GM23338 (cell line): ENCODE measurements at regions not wholly inside any gene's neighbourhood (a gene's known extent, or its start where the extent isn't known, plus 50 kb on each side); places are given as distances from the start of the nearest gene placed in this dataset.
"Not testable (repeated sequence)": the region's sequence is repeated elsewhere in the genome, so short reads cannot be mapped to it uniquely, and the experiment has no call there.

ENCODE experiments used
- ATAC-seq: fragments of 200-7000 bp; cut with Tn5 transposase; 3 replicates; pipeline ENCODE4 v1.9.1; 2020
- DNase-seq: peaks from one replicate; pipeline ENCODE4 v3.0.0-alpha.2; 2015; ENCODE audit warnings: low spot score
- H2AFZ ChIP-seq: fragments of 200-600 bp; sonication (generic); 2 replicates; pipeline ENCODE4 v1.8.0; 2016; ENCODE audit warnings: antibody characterized with exemption, mild to moderate bottlenecking, moderate library complexity
- H3F3A ChIP-seq: fragments of 200-600 bp; sonication (generic); replicated peaks from 2 replicates; pipeline ENCODE4 v1.8.0; 2017; ENCODE audit warnings: antibody characterized with exemption, mixed run types, low read depth
- H3K27ac ChIP-seq: fragments of 200-600 bp; sonication (generic); 2 replicates; pipeline ENCODE4 v1.6.1; 2016; ENCODE audit warnings: low read depth
- H3K27me3 ChIP-seq: fragments of 200-600 bp; sonication (generic); 2 replicates; pipeline ENCODE4 v1.8.0; 2016; ENCODE audit warnings: mild to moderate bottlenecking, mixed run types, moderate library complexity; ENCODE audit not compliant: insufficient read depth
- H3K36me3 ChIP-seq: fragments of 200-600 bp; sonication (generic); 2 replicates; pipeline ENCODE4 v1.8.0; 2016; ENCODE audit warnings: mild to moderate bottlenecking; ENCODE audit not compliant: insufficient read depth
- H3K4me1 ChIP-seq: fragments of 200-600 bp; sonication (generic); 2 replicates; pipeline ENCODE4 v1.8.0; 2016; ENCODE audit warnings: mild to moderate bottlenecking, moderate library complexity; ENCODE audit not compliant: insufficient read depth
- H3K4me2 ChIP-seq: fragments of 200-600 bp; sonication (generic); 2 replicates; pipeline ENCODE4 v1.7.1; 2017; ENCODE audit warnings: mixed run types
- H3K4me3 ChIP-seq: fragments of 200-600 bp; sonication (generic); 2 replicates; pipeline ENCODE4 v1.6.1; 2016; ENCODE audit warnings: mixed run types
- H3K79me2 ChIP-seq: fragments of 200-600 bp; sonication (generic); replicated peaks from 2 replicates; pipeline ENCODE4 v1.8.0; 2017; ENCODE audit warnings: mild to moderate bottlenecking; ENCODE audit not compliant: insufficient read depth
- H3K9me2 ChIP-seq: fragments of 200-600 bp; sonication (generic); 2 replicates; pipeline ENCODE4 v1.8.0; 2017; ENCODE audit not compliant: insufficient read depth
- H4K20me1 ChIP-seq: fragments of 200-600 bp; sonication (generic); replicated peaks from 2 replicates; pipeline ENCODE4 v1.8.0; 2017; ENCODE audit warnings: mild to moderate bottlenecking; ENCODE audit not compliant: insufficient read depth
- H3K27ac Mint-ChIP-seq: 2 replicates; pipeline ENCODE4 v1.8.0; 2020; ENCODE audit warnings: inconsistent platforms, mild to moderate bottlenecking, moderate library complexity, mixed read lengths
- H3K27me3 Mint-ChIP-seq: 3 replicates; pipeline ENCODE4 v1.8.0; 2022; ENCODE audit warnings: low read depth, mild to moderate bottlenecking, moderate library complexity, mixed read lengths, inconsistent platforms; ENCODE audit not compliant: insufficient read depth, poor library complexity
- H3K36me3 Mint-ChIP-seq: 3 replicates; pipeline ENCODE4 v1.8.0; 2021; ENCODE audit warnings: low read depth, mild to moderate bottlenecking, inconsistent platforms, moderate library complexity, mixed read lengths
- H3K4me1 Mint-ChIP-seq: 3 replicates; pipeline ENCODE4 v1.8.0; 2020; ENCODE audit warnings: mild to moderate bottlenecking, inconsistent platforms, mixed read lengths
- H3K4me3 Mint-ChIP-seq: 3 replicates; pipeline ENCODE4 v1.8.0; 2021; ENCODE audit warnings: moderate library complexity, mild to moderate bottlenecking, inconsistent platforms, mixed read lengths
- H3K9me3 Mint-ChIP-seq: 3 replicates; pipeline ENCODE4 v1.8.0; 2020; ENCODE audit warnings: moderate library complexity, mild to moderate bottlenecking, inconsistent platforms, mixed read lengths
- CREB1 ChIP-seq: fragments of 250-450 bp; sonication (Bioruptor Pico); IDR thresholded peaks from 2 replicates; pipeline ENCODE4 v1.5.0; 2020; ENCODE audit warnings: low read depth, mild to moderate bottlenecking, moderate library complexity
- ETS1 ChIP-seq: IDR thresholded peaks from 2 replicates; pipeline ENCODE4 v1.6.1; 2016; ENCODE audit warnings: antibody characterized with exemption
- EZH2phosphoT487 ChIP-seq: fragments of 200-600 bp; sonication (generic); IDR thresholded peaks from one replicate; pipeline ENCODE4 v1.8.1; 2018; ENCODE audit warnings: antibody characterized with exemption; ENCODE audit not compliant: unreplicated experiment
- JUNB ChIP-seq: IDR thresholded peaks from one replicate; pipeline ENCODE4 v1.6.1; 2016; ENCODE audit warnings: antibody characterized with exemption; ENCODE audit not compliant: unreplicated experiment
- NANOG ChIP-seq: IDR thresholded peaks from 2 replicates; pipeline ENCODE4 v1.6.1; 2016; ENCODE audit warnings: antibody characterized with exemption, borderline replicate concordance
- POLR2AphosphoS5 ChIP-seq: IDR thresholded peaks from 2 replicates; pipeline ENCODE4 v1.6.1; 2016; ENCODE audit warnings: antibody characterized with exemption, low read depth
- ZNF114 ChIP-seq: fragments of 250-450 bp; sonication (Bioruptor Pico); IDR thresholded peaks from 2 replicates; pipeline ENCODE4 v1.5.0; 2020; ENCODE audit warnings: mild to moderate bottlenecking, moderate library complexity
- TF ChIP-seq, protein P1 (sequence below): IDR thresholded peaks from one replicate; pipeline ENCODE4 v1.6.1; 2018; ENCODE audit warnings: antibody characterized with exemption; ENCODE audit not compliant: unreplicated experiment
- TF ChIP-seq, protein P2 (sequence below), 2 experiments: fragments of 200-600 bp in 1 of 2; sonication (generic) in 1 of 2; conservative IDR thresholded peaks; 2 replicates each; pipeline versions ENCODE4 v1.5.1 to v1.6.1; 2016 to 2017; ENCODE audit warnings: antibody characterized with exemption in 2 of 2, low read depth in 2 of 2, mild to moderate bottlenecking in 2 of 2, moderate library complexity in 1 of 2

GRCh38 chr5:124963236-124963919 is 216.9 kb upstream of the ZNF608 start:
- H2AFZ ChIP-seq, result peak overlapping the region; percentile 53
- DNase-seq, result peak; percentile 56
- peak overlapping the region; percentile 4; the same call in 2 of the 3 replicates for H3K4me3 Mint-ChIP-seq

DNA sequence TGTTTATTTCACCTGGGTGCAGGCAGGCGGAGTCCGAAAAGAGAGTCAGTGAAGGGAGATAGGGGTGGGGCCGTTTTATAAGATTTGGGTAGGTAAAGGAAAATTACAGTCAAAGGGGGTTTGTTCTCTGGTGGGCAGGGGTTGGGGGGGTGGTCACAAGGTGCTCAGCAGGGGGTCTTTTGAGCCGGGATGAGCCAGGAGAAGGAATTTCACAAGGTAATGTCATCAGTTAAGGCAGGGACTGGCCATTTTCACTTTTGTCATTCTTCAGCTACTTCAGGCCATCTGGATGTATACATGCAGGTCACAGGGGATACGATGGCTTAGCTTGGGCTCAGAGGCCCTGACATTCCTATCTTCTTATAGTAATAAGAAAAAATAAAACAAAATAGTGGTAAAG is 220.3 kb upstream of the ZNF608 start:
- Mint-ChIP-seq H3K4me1 (peaks cover 29% of the 10 kb centered on the region), H3K9me3 (peaks cover 12% of the 10 kb centered on the region)
- not testable (repeated sequence) for H3F3A ChIP-seq, H3K27ac ChIP-seq, ATAC-seq, H3K4me3 ChIP-seq, H3K4me2 ChIP-seq, H3K27me3 Mint-ChIP-seq, H3K4me3 Mint-ChIP-seq, H4K20me1 ChIP-seq, H3K36me3 Mint-ChIP-seq, H3K36me3 ChIP-seq, DNase-seq, H3K27ac Mint-ChIP-seq, H3K9me2 ChIP-seq, H3K27me3 ChIP-seq, H3K79me2 ChIP-seq
- Histone ChIP-seq H3K4me1 (peaks cover 36% of the 10 kb centered on the region), H2AFZ (0 out of 2 replicates have a peak overlapping the region, but pooled peaks have one; percentile 52)

More at GRCh38 chr5:124963236-124963919, 216.9 kb upstream of the ZNF608 start:
- Histone ChIP-seq H3K27me3 (no peaks in the 10 kb centered on the region), H4K20me1 (no peaks in the 10 kb centered on the region), H3K4me1 (peaks cover 36% of the 10 kb centered on the region), H3F3A (no peaks in the 10 kb centered on the region), H3K4me2 (peak overlapping the region; percentile 46), H3K36me3 (no peaks in the 10 kb centered on the region), H3K4me3 (0 out of 2 replicates have a peak overlapping the region, but pooled peaks have one; percentile 8), H3K9me2 (0 out of 2 replicates have a peak, but pooled peaks cover 6% of the 10 kb centered on the region), H3K27ac (peak overlapping the region; percentile 59), H3K79me2 (no peaks in the 10 kb centered on the region)
- Mint-ChIP-seq H3K36me3 (peaks cover 6% of the 10 kb centered on the region; the same call in 2 of the 3 replicates), H3K27ac (peak overlapping the region; percentile 40; the same call in 1 of the 2 replicates), H3K27me3 (peaks cover 1% of the 10 kb centered on the region), H3K4me1 (peaks cover 22% of the 10 kb centered on the region), H3K9me3 (peaks cover 3% of the 10 kb centered on the region; the same call in 1 of the 3 replicates)
- TF ChIP-seq ETS1, result no peak
- TF ChIP-seq, protein P1, sequence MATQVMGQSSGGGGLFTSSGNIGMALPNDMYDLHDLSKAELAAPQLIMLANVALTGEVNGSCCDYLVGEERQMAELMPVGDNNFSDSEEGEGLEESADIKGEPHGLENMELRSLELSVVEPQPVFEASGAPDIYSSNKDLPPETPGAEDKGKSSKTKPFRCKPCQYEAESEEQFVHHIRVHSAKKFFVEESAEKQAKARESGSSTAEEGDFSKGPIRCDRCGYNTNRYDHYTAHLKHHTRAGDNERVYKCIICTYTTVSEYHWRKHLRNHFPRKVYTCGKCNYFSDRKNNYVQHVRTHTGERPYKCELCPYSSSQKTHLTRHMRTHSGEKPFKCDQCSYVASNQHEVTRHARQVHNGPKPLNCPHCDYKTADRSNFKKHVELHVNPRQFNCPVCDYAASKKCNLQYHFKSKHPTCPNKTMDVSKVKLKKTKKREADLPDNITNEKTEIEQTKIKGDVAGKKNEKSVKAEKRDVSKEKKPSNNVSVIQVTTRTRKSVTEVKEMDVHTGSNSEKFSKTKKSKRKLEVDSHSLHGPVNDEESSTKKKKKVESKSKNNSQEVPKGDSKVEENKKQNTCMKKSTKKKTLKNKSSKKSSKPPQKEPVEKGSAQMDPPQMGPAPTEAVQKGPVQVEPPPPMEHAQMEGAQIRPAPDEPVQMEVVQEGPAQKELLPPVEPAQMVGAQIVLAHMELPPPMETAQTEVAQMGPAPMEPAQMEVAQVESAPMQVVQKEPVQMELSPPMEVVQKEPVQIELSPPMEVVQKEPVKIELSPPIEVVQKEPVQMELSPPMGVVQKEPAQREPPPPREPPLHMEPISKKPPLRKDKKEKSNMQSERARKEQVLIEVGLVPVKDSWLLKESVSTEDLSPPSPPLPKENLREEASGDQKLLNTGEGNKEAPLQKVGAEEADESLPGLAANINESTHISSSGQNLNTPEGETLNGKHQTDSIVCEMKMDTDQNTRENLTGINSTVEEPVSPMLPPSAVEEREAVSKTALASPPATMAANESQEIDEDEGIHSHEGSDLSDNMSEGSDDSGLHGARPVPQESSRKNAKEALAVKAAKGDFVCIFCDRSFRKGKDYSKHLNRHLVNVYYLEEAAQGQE, result no peak
- TF ChIP-seq, protein P2, sequence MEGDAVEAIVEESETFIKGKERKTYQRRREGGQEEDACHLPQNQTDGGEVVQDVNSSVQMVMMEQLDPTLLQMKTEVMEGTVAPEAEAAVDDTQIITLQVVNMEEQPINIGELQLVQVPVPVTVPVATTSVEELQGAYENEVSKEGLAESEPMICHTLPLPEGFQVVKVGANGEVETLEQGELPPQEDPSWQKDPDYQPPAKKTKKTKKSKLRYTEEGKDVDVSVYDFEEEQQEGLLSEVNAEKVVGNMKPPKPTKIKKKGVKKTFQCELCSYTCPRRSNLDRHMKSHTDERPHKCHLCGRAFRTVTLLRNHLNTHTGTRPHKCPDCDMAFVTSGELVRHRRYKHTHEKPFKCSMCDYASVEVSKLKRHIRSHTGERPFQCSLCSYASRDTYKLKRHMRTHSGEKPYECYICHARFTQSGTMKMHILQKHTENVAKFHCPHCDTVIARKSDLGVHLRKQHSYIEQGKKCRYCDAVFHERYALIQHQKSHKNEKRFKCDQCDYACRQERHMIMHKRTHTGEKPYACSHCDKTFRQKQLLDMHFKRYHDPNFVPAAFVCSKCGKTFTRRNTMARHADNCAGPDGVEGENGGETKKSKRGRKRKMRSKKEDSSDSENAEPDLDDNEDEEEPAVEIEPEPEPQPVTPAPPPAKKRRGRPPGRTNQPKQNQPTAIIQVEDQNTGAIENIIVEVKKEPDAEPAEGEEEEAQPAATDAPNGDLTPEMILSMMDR (conservative IDR thresholded peaks at IDR 0.05; ENCODE audit: low read depth in 2 of 2), result no peak
- TF ChIP-seq EZH2phosphoT487, result no peak
- no peak for TF ChIP-seq POLR2AphosphoS5
- TF ChIP-seq NANOG, result no peak
- TF ChIP-seq CREB1 (CRISPR knock-in tag), result no peak
- no peak for TF ChIP-seq JUNB
- no peak for TF ChIP-seq ZNF114 (CRISPR knock-in tag)
- peak; percentile 97 for ATAC-seq

DNA sequence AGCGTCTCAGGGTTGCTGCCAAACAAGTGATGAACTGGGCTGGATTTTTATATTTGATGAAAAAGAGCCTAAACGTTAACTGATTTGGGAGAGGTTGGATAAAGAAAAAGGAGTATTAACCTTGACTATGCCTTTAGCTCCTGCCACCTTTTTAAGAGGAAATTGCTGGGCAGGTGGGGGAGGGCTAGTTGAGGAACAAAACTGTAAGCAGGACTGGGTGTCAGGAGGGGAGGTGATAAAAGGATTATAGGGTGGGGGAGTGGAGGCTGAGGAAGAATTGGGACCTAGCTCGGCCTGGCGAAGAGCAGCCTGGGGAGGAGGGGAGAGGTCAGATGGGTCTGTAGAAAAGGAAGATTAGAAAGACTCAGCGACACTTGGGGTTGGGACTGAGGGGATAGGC is 223.9 kb upstream of the ZNF608 start:
- not testable (repeated sequence) for DNase-seq, H3K27me3 ChIP-seq, H3K27me3 Mint-ChIP-seq, H3K4me3 ChIP-seq, H3F3A ChIP-seq, ATAC-seq, H2AFZ ChIP-seq, H3K4me3 Mint-ChIP-seq, H4K20me1 ChIP-seq, H3K36me3 ChIP-seq, H3K4me2 ChIP-seq, H3K9me2 ChIP-seq, H3K27ac Mint-ChIP-seq, H3K79me2 ChIP-seq, H3K27ac ChIP-seq
- peaks cover 22% of the 10 kb centered on the region for H3K9me3 Mint-ChIP-seq
- H3K4me1 Mint-ChIP-seq, result peaks cover 19% of the 10 kb centered on the region
- peaks cover 11% of the 10 kb centered on the region for H3K36me3 Mint-ChIP-seq
- H3K4me1 ChIP-seq, result peaks cover 26% of the 10 kb centered on the region
